HL-60 (cell line): ENCODE measurements at regions not wholly inside any gene's neighbourhood (a gene's known extent, or its start where the extent isn't known, plus 50 kb on each side); places are given as distances from the start of the nearest gene placed in this dataset.

Experiments used
- CTCF ChIP-seq: IDR thresholded peaks from one replicate; pipeline ENCODE4 v1.5.1; 2011; ENCODE audit warnings: low read length, control low read depth, inconsistent platforms; ENCODE audit not compliant: insufficient read depth
- GABPA ChIP-seq: IDR thresholded peaks from 2 replicates; pipeline ENCODE4 v1.6.1; 2012; ENCODE audit warnings: low read depth
- POLR2AphosphoS5 ChIP-seq: IDR thresholded peaks from 2 replicates; pipeline ENCODE4 v1.6.1; 2012; ENCODE audit warnings: low read depth
- REST ChIP-seq: IDR thresholded peaks from 2 replicates; pipeline ENCODE4 v1.6.1; 2012; ENCODE audit warnings: low read depth; ENCODE audit not compliant: insufficient replicate concordance

- TF ChIP-seq POLR2AphosphoS5 (no peak), CTCF (no peak), GABPA (no peak), REST (no peak)
These were observed 212.8 kb upstream of the TPRG1 start for GRCh38 chr3:188959013-188959412.
